Neural cell (in vitro differentiated cells): ENCODE measurements at regions not wholly inside any gene's neighbourhood (a gene's known extent, or its start where the extent isn't known, plus 50 kb on each side); places are given as distances from the start of the nearest gene placed in this dataset.

Source experiments
- H2AFZ ChIP-seq: fragments of 200-600, 300-800 bp; sonication (generic), shearing (Covaris generic); 2 replicates; pipeline ENCODE4 v1.6.0; 2014; ENCODE audit warnings: low read depth, mild to moderate bottlenecking, antibody characterized with exemption, low read length, moderate library complexity
- H3F3A ChIP-seq: fragments of 200-600 bp; shearing (Covaris generic); 2 replicates; pipeline ENCODE4 v1.6.1; 2016; ENCODE audit warnings: mild to moderate bottlenecking, moderate library complexity, mixed read lengths, antibody characterized with exemption, low read length; ENCODE audit not compliant: insufficient read depth, poor library complexity, severe bottlenecking
- H3K27ac ChIP-seq: fragments of 200-600, 300-800 bp; sonication (generic), shearing (Covaris generic); 2 replicates; pipeline ENCODE4 v1.5.1; 2014; ENCODE audit warnings: mild to moderate bottlenecking, low read length, moderate library complexity
- H3K27me3 ChIP-seq: fragments of 300-800, 200-600 bp; sonication (generic), shearing (Covaris generic); 2 replicates; pipeline ENCODE4 v1.6.0; 2014; ENCODE audit warnings: mild to moderate bottlenecking, low read depth, low read length, moderate library complexity; ENCODE audit not compliant: insufficient read depth
- H3K36me3 ChIP-seq: fragments of 300-800, 200-600 bp; sonication (generic), shearing (Covaris generic); 2 replicates; pipeline ENCODE4 v1.5.1; 2014; ENCODE audit warnings: mild to moderate bottlenecking, antibody characterized with exemption, low read length, moderate library complexity; ENCODE audit not compliant: insufficient read depth
- H3K4me2 ChIP-seq: fragments of 300-800, 200-600 bp; sonication (generic), shearing (Covaris generic); 2 replicates; pipeline ENCODE4 v1.6.0; 2014; ENCODE audit warnings: mild to moderate bottlenecking, low read length
- H3K4me3 ChIP-seq: fragments of 300-800, 200-600 bp; sonication (generic), shearing (Covaris generic); 2 replicates; pipeline ENCODE4 v1.5.1; 2014; ENCODE audit warnings: mild to moderate bottlenecking, low read length, moderate library complexity
- H3K79me2 ChIP-seq: fragments of 200-600 bp; shearing (Covaris generic); replicated peaks from 2 replicates; pipeline ENCODE4 v1.6.0; 2014; ENCODE audit warnings: mild to moderate bottlenecking, low read length, moderate library complexity; ENCODE audit not compliant: insufficient read depth
- H3K9ac ChIP-seq: fragments of 300-800, 200-600 bp; sonication (generic), shearing (Covaris generic); 2 replicates; pipeline ENCODE4 v1.6.1; 2016; ENCODE audit warnings: mild to moderate bottlenecking, low read length, mixed read lengths
- H3K9me2 ChIP-seq: fragments of 200-600 bp; shearing (Covaris generic); 2 replicates; pipeline ENCODE4 v1.6.1; 2016; ENCODE audit warnings: mild to moderate bottlenecking, low read length, mixed read lengths; ENCODE audit not compliant: insufficient read depth
- H3K9me3 ChIP-seq: fragments of 200-600, 300-800 bp; sonication (generic), shearing (Covaris generic); 2 replicates; pipeline ENCODE4 v1.6.1; 2016; ENCODE audit warnings: mild to moderate bottlenecking, mixed run types, low read length, moderate library complexity, mixed read lengths
- H4K20me1 ChIP-seq: fragments of 200-600 bp; shearing (Covaris generic); 2 replicates; pipeline ENCODE4 v1.6.1; 2016; ENCODE audit warnings: mild to moderate bottlenecking, mixed run types; ENCODE audit not compliant: insufficient read depth
- CTCF ChIP-seq: fragments of 450-650 bp; IDR thresholded peaks from 2 replicates; pipeline ENCODE4 v1.5.1; 2014; ENCODE audit warnings: antibody characterized with exemption, mild to moderate bottlenecking, moderate library complexity; ENCODE audit not compliant: poor library complexity, severe bottlenecking
- EP300 ChIP-seq: fragments of 450-650 bp; conservative IDR thresholded peaks from 2 replicates; pipeline ENCODE4 v1.6.1; 2014; ENCODE audit warnings: antibody characterized with exemption, mild to moderate bottlenecking, moderate library complexity; ENCODE audit not compliant: poor library complexity, severe bottlenecking
- EZH2 ChIP-seq: fragments of 200-600, 300-800 bp; shearing (Covaris generic), sonication (generic); IDR thresholded peaks from 2 replicates; pipeline ENCODE4 v1.6.1; 2014; ENCODE audit warnings: antibody characterized with exemption, low read length, borderline replicate concordance, mild to moderate bottlenecking; ENCODE audit not compliant: insufficient read depth, poor library complexity, severe bottlenecking
- MXI1 ChIP-seq: fragments of 450-650 bp; conservative IDR thresholded peaks from 2 replicates; pipeline ENCODE4 v1.6.1; 2014; ENCODE audit warnings: antibody characterized with exemption, mild to moderate bottlenecking; ENCODE audit not compliant: poor library complexity, severe bottlenecking
- POLR2AphosphoS5 ChIP-seq: IDR thresholded peaks from 2 replicates; pipeline ENCODE4 v1.6.1; 2012
- RAD21 ChIP-seq: fragments of 450-650 bp; conservative IDR thresholded peaks from 2 replicates; pipeline ENCODE4 v1.6.1; 2014; ENCODE audit warnings: antibody characterized with exemption, mild to moderate bottlenecking, moderate library complexity
- REST ChIP-seq: IDR thresholded peaks from 2 replicates; pipeline ENCODE4 v1.6.1; 2012; ENCODE audit warnings: borderline replicate concordance
- SMC3 ChIP-seq: fragments of 450-650 bp; conservative IDR thresholded peaks from 2 replicates; pipeline ENCODE4 v1.6.1; 2014; ENCODE audit warnings: antibody characterized with exemption, mild to moderate bottlenecking, moderate library complexity; ENCODE audit not compliant: poor library complexity
- TAF1 ChIP-seq: IDR thresholded peaks from 2 replicates; pipeline ENCODE4 v1.6.1; 2012; ENCODE audit warnings: low read depth

- Histone ChIP-seq H3K4me2 (no peak overlapping the region), H3K9ac (no peak overlapping the region), H3K4me3 (no peak overlapping the region), H3K27ac (no peak overlapping the region), H2AFZ (no peak overlapping the region), H3K9me3 (no peaks in the 10 kb centered on the region), H4K20me1 (no peaks in the 10 kb centered on the region), H3K79me2 (no peaks in the 10 kb centered on the region), H3K27me3 (no peaks in the 10 kb centered on the region), H3K36me3 (no peaks in the 10 kb centered on the region), H3F3A (no peaks in the 10 kb centered on the region), H3K9me2 (no peaks in the 10 kb centered on the region)
- TF ChIP-seq CTCF (no peak), RAD21 (no peak), POLR2AphosphoS5 (no peak), TAF1 (no peak), SMC3 (no peak), EZH2 (no peak), REST (no peak), EP300 (no peak), MXI1 (no peak)
These were observed 432.1 kb upstream of the CELF4 start for GRCh38 chr18:37997695-37998094.

GRCh38 chr18:37987901-37988300 is 422.3 kb upstream of the CELF4 start:
- no peak overlapping the region for H3K4me3 ChIP-seq
- H3K27me3 ChIP-seq: no peaks in the 10 kb centered on the region
- H3K9me2 ChIP-seq: no peaks in the 10 kb centered on the region
- no peak for TF ChIP-seq CTCF
- no peak overlapping the region for H3K4me2 ChIP-seq
- H2AFZ ChIP-seq: no peak overlapping the region
- H3K36me3 ChIP-seq: no peaks in the 10 kb centered on the region
- H3K9me3 ChIP-seq: no peaks in the 10 kb centered on the region
- no peaks in the 10 kb centered on the region for H3K79me2 ChIP-seq
- H3K27ac ChIP-seq: no peak overlapping the region
- H3F3A ChIP-seq: no peaks in the 10 kb centered on the region
- no peaks in the 10 kb centered on the region for H4K20me1 ChIP-seq
- no peak overlapping the region for H3K9ac ChIP-seq
